ENCODE measurements at regions not wholly inside any gene's neighbourhood (a gene's known extent, or its start where the extent isn't known, plus 50 kb on each side); places are given as distances from the start of the nearest gene placed in this dataset.

DNA sequence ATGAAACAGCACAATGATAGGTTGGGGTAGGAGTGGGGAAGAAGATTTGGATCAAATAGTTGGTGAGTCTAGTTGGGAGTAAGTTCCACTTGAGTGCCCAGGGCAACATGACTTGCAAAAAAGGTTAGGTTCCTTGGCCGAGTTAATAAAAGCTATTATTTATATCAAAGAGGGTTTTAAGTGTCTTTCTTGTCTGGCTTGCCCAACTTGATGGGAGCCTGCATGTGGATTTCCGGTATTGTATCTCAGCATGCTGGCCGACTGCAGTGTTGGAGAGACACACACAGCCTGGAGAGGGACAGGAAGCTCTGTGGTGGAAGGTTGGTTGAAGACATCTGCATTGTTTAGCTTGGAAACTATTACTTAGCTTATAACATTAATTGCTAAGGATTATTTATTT lies 449.5 kb upstream of the TBL1XR1 start:
- TF ChIP-seq, protein P1, sequence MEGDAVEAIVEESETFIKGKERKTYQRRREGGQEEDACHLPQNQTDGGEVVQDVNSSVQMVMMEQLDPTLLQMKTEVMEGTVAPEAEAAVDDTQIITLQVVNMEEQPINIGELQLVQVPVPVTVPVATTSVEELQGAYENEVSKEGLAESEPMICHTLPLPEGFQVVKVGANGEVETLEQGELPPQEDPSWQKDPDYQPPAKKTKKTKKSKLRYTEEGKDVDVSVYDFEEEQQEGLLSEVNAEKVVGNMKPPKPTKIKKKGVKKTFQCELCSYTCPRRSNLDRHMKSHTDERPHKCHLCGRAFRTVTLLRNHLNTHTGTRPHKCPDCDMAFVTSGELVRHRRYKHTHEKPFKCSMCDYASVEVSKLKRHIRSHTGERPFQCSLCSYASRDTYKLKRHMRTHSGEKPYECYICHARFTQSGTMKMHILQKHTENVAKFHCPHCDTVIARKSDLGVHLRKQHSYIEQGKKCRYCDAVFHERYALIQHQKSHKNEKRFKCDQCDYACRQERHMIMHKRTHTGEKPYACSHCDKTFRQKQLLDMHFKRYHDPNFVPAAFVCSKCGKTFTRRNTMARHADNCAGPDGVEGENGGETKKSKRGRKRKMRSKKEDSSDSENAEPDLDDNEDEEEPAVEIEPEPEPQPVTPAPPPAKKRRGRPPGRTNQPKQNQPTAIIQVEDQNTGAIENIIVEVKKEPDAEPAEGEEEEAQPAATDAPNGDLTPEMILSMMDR (IDR thresholded peaks at IDR 0.05), result no peak
- TF ChIP-seq POLR2A (IDR thresholded peaks at IDR 0.05), result no peak
- no peak for TF ChIP-seq EP300 (IDR thresholded peaks at IDR 0.05)

All from ovary (tissue), 3 donors.